ENCODE measurements at regions not wholly inside any gene's neighbourhood (a gene's known extent, or its start where the extent isn't known, plus 50 kb on each side); places are given as distances from the start of the nearest gene placed in this dataset.

DNA sequence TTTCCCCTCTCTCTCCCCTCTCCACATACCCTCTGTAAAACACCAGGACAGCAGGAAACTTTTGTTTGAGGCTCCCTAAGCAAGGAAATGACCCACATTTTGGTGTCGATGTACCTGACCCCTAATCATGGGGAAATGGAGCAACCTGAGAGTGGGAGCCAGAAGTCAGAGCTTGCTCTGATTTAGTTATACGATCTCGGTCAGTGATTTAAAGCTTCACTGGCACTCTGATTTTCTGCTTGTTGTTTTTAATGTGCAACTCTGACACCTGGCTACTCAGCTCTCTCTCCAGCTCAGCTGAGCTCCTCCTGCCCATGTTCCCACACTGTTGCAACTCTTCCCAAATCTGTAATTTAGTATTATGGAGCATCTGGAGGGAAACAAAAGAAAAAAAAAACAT, 408.6 kb downstream of the ADAM29 start:
- no peak for TF ChIP-seq POLR2A (IDR thresholded peaks at IDR 0.05)
- TF ChIP-seq, protein P1, sequence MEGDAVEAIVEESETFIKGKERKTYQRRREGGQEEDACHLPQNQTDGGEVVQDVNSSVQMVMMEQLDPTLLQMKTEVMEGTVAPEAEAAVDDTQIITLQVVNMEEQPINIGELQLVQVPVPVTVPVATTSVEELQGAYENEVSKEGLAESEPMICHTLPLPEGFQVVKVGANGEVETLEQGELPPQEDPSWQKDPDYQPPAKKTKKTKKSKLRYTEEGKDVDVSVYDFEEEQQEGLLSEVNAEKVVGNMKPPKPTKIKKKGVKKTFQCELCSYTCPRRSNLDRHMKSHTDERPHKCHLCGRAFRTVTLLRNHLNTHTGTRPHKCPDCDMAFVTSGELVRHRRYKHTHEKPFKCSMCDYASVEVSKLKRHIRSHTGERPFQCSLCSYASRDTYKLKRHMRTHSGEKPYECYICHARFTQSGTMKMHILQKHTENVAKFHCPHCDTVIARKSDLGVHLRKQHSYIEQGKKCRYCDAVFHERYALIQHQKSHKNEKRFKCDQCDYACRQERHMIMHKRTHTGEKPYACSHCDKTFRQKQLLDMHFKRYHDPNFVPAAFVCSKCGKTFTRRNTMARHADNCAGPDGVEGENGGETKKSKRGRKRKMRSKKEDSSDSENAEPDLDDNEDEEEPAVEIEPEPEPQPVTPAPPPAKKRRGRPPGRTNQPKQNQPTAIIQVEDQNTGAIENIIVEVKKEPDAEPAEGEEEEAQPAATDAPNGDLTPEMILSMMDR (IDR thresholded peaks at IDR 0.05) = no peak

Data from tibial nerve (tissue), 3 donors.